T47D (cell line): ENCODE measurements at regions not wholly inside any gene's neighbourhood (a gene's known extent, or its start where the extent isn't known, plus 50 kb on each side); places are given as distances from the start of the nearest gene placed in this dataset.
A peak's percentile ranks its signal among the peaks of the same experiment; 100 is the strongest.

Source experiments
- DNase-seq, 2 experiments: peaks; one replicate each; pipeline versions ENCODE4 v3.0.0 to v3.0.0-alpha.2; 2011 to 2012; ENCODE audit warnings: low read depth in 1 of 2, low spot score in 1 of 2
- JUND ChIP-seq: IDR thresholded peaks from 2 replicates; pipeline ENCODE4 v1.6.1; 2012; ENCODE audit warnings: low read depth
- in situ Hi-C: cut with HindIII; loops from 2 replicates; pipeline ENCODE4 v1.10.0; 2016; ENCODE audit warnings: low sequenced_read_pairs, low pct_unique_long_range_greater_than_20kb

- no peak for DNase-seq
- in situ Hi-C loops: no loop called here
- no peak for TF ChIP-seq JUND
Measured at GRCh38 chr1:199033661-199034060, 394.8 kb downstream of the PTPRC start.

DNA sequence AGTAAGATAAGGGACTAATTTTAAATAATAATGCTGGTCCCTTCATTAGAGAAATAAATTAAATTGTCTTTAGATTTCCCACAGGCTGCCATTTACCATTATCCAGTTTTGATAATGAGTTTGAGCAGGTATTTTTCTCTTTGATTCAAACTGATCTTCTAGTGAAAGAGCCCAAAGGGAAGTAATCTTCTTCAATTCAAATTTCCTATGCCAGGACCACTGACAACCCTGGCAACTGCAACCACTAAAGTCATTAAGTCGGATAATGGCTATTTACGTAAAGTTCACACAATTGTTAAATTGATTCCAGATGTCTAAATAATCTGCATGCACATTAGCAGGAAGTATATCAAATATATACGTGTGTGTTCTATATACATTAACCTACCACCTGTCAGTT is 399.3 kb downstream of the PTPRC start:
- DNase-seq: no peak
- no peak for TF ChIP-seq JUND
- in situ Hi-C loops: no loop called here

GRCh38 chr1:199040076-199040905 is 401.5 kb downstream of the PTPRC start:
- in situ Hi-C loops: no loop called here
- no peak for TF ChIP-seq JUND
- no peak for DNase-seq

DNA sequence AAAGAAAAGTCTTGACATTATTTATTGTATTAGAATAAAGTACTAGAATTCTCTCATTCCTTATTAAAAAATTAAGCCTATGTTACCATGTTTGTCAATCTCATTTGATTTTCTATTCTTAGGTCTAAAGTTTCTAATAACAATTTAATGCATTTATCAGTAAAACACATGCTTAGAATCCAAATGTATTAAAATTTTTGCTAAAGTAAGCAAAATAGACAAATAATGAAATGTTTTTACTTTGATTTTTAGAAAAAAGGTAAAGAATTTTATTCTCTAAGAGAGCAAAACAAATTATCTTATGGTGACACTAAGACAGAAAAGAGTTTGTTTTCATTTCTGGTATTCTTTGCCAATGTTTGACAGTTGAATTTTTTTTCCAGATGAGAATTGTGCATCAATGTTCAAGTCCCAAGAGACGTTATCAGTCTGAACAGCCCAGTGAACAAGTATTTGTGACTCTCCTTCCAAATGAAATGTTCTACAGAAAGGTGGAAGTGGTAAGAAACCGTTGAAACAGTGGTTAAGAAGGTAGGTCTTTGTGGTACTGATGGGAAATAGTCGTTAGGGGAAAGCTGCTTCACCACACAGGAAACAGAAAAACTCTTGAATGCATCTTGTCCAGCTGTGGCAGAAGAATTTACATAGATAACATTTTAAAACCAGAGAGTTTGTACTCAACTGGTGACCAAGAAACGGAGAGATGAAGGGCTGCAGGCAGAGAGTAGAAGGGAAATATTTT is 402.5 kb downstream of the PTPRC start:
- no peak for TF ChIP-seq JUND
- in situ Hi-C loops: no loop called here
- no peak for DNase-seq

- in situ Hi-C loops: no loop called here
- DNase-seq: no peak
- no peak for TF ChIP-seq JUND
Measured at GRCh38 chr1:199042193-199042592, 403.4 kb downstream of the PTPRC start.

DNA sequence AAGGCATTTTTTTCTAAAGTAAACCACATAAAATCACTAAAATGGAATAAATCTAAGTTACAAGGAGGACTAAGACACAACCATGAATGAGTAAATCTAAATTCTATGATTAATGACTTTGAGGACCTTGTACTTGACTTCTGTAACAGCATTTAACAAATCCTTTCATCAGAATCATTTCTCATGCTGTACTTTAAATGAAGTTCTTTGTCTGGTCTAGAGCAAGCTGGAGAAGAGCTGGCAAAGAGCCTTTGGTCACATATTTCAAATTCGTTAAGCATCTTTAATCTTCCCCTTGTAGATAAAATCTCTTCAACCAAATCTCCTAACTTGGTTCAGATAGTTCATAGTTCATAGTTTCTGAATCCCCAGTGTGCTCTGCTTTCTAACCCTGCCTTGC is 405.4 kb downstream of the PTPRC start:
- no peak for TF ChIP-seq JUND
- DNase-seq: no peak
- in situ Hi-C loops: no loop called here

GRCh38 chr1:199046618-199047017 is 407.8 kb downstream of the PTPRC start:
- DNase-seq: peak in 1 of 2 experiments; percentile 46
- no peak for TF ChIP-seq JUND
- in situ Hi-C loops: no loop called here

GRCh38 chr1:199054694-199055093 is 415.9 kb downstream of the PTPRC start:
- in situ Hi-C loops: no loop called here
- DNase-seq: no peak
- TF ChIP-seq JUND: no peak

DNA sequence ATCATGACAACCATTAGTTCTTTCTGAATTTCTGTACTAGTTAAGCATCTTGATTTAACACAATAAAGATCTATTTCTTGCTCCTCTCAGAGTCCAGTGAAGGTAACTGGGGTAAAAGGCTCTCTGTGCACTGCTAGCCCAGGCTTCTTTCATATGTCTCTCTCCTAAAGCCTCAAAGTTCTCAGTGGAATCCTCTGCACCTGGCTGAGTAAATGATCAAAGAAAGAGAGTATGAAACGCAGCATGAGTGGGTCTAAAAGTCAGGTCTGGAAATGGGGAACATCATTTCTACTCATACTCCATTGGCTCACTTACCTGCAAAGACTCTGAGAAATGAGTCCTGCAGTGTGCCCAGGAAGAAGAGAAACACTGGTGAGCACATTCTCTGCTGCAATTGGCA is 418.5 kb downstream of the PTPRC start:
- in situ Hi-C loops: no loop called here
- no peak for TF ChIP-seq JUND
- no peak for DNase-seq

GRCh38 chr1:199058281-199058680 is 419.4 kb downstream of the PTPRC start:
- in situ Hi-C loops: no loop called here
- DNase-seq: no peak
- no peak for TF ChIP-seq JUND

DNA sequence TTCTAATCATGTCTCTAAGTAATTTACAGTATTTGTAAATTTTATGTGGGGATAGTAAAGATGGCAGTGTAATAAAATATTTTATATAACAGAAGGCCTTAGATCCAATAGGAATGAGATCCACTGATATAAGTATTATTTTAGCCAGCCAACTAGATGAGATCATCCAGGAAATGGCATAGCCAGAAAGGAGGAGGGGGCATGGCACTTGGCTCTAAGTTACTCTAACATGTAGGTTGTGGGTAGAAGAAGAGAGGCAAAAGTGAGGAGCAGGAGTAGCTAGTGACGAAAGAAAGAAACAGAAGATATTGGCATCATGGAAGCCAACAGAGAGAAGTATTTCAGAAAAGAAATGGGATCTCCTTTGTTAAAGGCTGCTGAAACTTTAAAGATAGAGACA is 426.1 kb downstream of the PTPRC start:
- DNase-seq: no peak
- in situ Hi-C loops: no loop called here
- TF ChIP-seq JUND: no peak

DNA sequence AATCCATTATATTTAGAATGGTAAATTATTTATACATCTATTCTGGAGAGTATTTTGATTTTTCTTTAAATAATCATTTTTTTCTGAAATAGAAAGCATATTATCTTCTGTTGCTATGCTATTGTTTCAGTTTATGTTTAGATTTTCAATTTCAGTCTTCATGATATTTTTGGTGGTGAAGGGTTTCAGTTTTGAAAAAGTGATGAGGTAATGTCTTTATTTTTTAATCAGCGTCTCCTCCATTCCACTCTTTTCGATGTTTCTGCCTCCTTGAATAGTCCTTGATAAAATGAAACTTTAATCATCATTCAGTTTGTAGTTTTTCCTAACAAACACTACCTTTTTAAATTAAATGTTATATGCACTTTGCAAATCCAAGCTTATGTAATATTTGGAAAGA is 428.6 kb downstream of the PTPRC start:
- no peak for TF ChIP-seq JUND
- in situ Hi-C loops: no loop called here
- DNase-seq: no peak

GRCh38 chr1:199071080-199071479 is 432.2 kb downstream of the PTPRC start:
- in situ Hi-C loops: no loop called here
- no peak for TF ChIP-seq JUND
- DNase-seq: no peak
